H9 (cell line): ENCODE measurements at regions not wholly inside any gene's neighbourhood (a gene's known extent, or its start where the extent isn't known, plus 50 kb on each side); places are given as distances from the start of the nearest gene placed in this dataset.

Source experiments
- DNase-seq: peaks from one replicate; pipeline ENCODE4 v3.0.0-alpha.2; 2017
- H2AFZ ChIP-seq: one replicate; pipeline ENCODE4 v1.6.1; 2013; ENCODE audit warnings: mild to moderate bottlenecking, low read length, control low read depth, moderate library complexity
- H2AK5ac ChIP-seq: 2 replicates; pipeline ENCODE4 v1.6.1; 2013; ENCODE audit warnings: low read length, control low read depth, mixed read lengths; ENCODE audit not compliant: insufficient read length
- H2BK120ac ChIP-seq: one replicate; pipeline ENCODE4 v1.6.1; 2013; ENCODE audit warnings: low read depth, mild to moderate bottlenecking, low read length, control low read depth, inconsistent platforms; ENCODE audit not compliant: poor library complexity, severe bottlenecking
- H2BK12ac ChIP-seq: 2 replicates; pipeline ENCODE4 v1.6.1; 2013; ENCODE audit warnings: low read length, control low read depth, mixed read lengths, low read depth; ENCODE audit not compliant: insufficient read length
- H2BK15ac ChIP-seq: 2 replicates; pipeline ENCODE4 v1.6.1; 2013; ENCODE audit warnings: low read depth, low read length, control low read depth
- H2BK20ac ChIP-seq: one replicate; pipeline ENCODE4 v1.6.1; 2013; ENCODE audit warnings: low read depth, mild to moderate bottlenecking, low read length, control low read depth, inconsistent platforms; ENCODE audit not compliant: poor library complexity, severe bottlenecking
- H2BK5ac ChIP-seq: 2 replicates; pipeline ENCODE4 v1.6.1; 2013; ENCODE audit warnings: low read length, control low read depth, mixed read lengths; ENCODE audit not compliant: insufficient read length
- H3K14ac ChIP-seq: 2 replicates; pipeline ENCODE4 v1.6.1; 2013; ENCODE audit warnings: low read length, control low read depth; ENCODE audit not compliant: insufficient read depth
- H3K18ac ChIP-seq: 2 replicates; pipeline ENCODE4 v1.6.1; 2013; ENCODE audit warnings: low read depth, mild to moderate bottlenecking, mixed read lengths, low read length, control low read depth; ENCODE audit not compliant: insufficient read length
- H3K23ac ChIP-seq: 2 replicates; pipeline ENCODE4 v1.6.1; 2013; ENCODE audit warnings: low read length, control low read depth, mixed read lengths, low read depth; ENCODE audit not compliant: insufficient read length
- H3K23me2 ChIP-seq: 2 replicates; pipeline ENCODE4 v1.6.1; 2013; ENCODE audit warnings: low read depth, mild to moderate bottlenecking, mixed read lengths, low read length, control low read depth; ENCODE audit not compliant: insufficient read length, poor library complexity, severe bottlenecking
- H3K27ac ChIP-seq: 2 replicates; pipeline ENCODE4 v1.5.1; 2013; ENCODE audit warnings: low read length, control low read depth, mixed read lengths, low read depth; ENCODE audit not compliant: insufficient read length
- H3K27me3 ChIP-seq: 2 replicates; pipeline ENCODE4 v1.6.1; 2013; ENCODE audit warnings: low read length, control low read depth, inconsistent platforms; ENCODE audit not compliant: insufficient read depth
- H3K4ac ChIP-seq: 2 replicates; pipeline ENCODE4 v1.6.1; 2013; ENCODE audit warnings: low read depth, mild to moderate bottlenecking, control low read depth, inconsistent platforms, low read length, moderate library complexity
- H3K4me1 ChIP-seq: 2 replicates; pipeline ENCODE4 v1.6.1; 2013; ENCODE audit warnings: low read length, control low read depth, inconsistent platforms; ENCODE audit not compliant: insufficient read depth
- H3K4me2 ChIP-seq: 2 replicates; pipeline ENCODE4 v1.6.1; 2013; ENCODE audit warnings: low read length, control low read depth, mixed read lengths; ENCODE audit not compliant: insufficient read length, insufficient read depth
- H3K56ac ChIP-seq: 2 replicates; pipeline ENCODE4 v1.6.1; 2013; ENCODE audit warnings: low read depth, mild to moderate bottlenecking, mixed read lengths, low read length, control low read depth; ENCODE audit not compliant: insufficient read length
- H3K79me1 ChIP-seq: 2 replicates; pipeline ENCODE4 v1.6.1; 2013; ENCODE audit warnings: low read depth, mild to moderate bottlenecking, moderate library complexity, low read length, control low read depth, inconsistent platforms; ENCODE audit not compliant: insufficient read depth, poor library complexity, severe bottlenecking
- H3K79me2 ChIP-seq: 2 replicates; pipeline ENCODE4 v1.6.1; 2013; ENCODE audit warnings: low read length, control low read depth, inconsistent platforms; ENCODE audit not compliant: insufficient read depth
- H3K9ac ChIP-seq: 2 replicates; pipeline ENCODE4 v1.6.1; 2013; ENCODE audit warnings: low read length, control low read depth, mixed read lengths; ENCODE audit not compliant: insufficient read length; ENCODE audit errors: extremely low read depth
- H3K9me3 ChIP-seq: one replicate; pipeline ENCODE4 v1.6.1; 2013; ENCODE audit warnings: low read depth, low read length, inconsistent platforms; ENCODE audit not compliant: control insufficient read depth
- H3T11ph ChIP-seq: one replicate; pipeline ENCODE4 v1.6.1; 2013; ENCODE audit warnings: mild to moderate bottlenecking, low read length, control low read depth, inconsistent platforms
- H4K20me1 ChIP-seq: one replicate; pipeline ENCODE4 v1.6.1; 2013; ENCODE audit not compliant: control insufficient read depth, insufficient read length, insufficient read depth
- H4K5ac ChIP-seq: 2 replicates; pipeline ENCODE4 v1.6.1; 2013; ENCODE audit warnings: low read depth, mild to moderate bottlenecking, mixed read lengths, low read length, control low read depth; ENCODE audit not compliant: insufficient read length
- H4K8ac ChIP-seq: replicated peaks from 2 replicates; pipeline ENCODE4 v1.6.1; 2013; ENCODE audit warnings: low read length, control low read depth, mixed read lengths, low read depth; ENCODE audit not compliant: insufficient read length
- H4K91ac ChIP-seq: 2 replicates; pipeline ENCODE4 v1.6.1; 2013; ENCODE audit warnings: low read depth, mild to moderate bottlenecking, moderate library complexity, mixed read lengths, low read length, control low read depth; ENCODE audit not compliant: insufficient read length
- H3K27ac Mint-ChIP-seq, 3 experiments: 2 replicates in 2 of 3; 3 replicates in 1 of 3; pipeline ENCODE4 v1.8.0; 2020 to 2021; ENCODE audit warnings: mixed read lengths in 3 of 3, mild to moderate bottlenecking in 1 of 3, moderate library complexity in 1 of 3
- H3K27me3 Mint-ChIP-seq: 2 replicates; pipeline ENCODE4 v1.8.0; 2021; ENCODE audit warnings: low read depth, mild to moderate bottlenecking, moderate library complexity, mixed read lengths
- H3K36me3 Mint-ChIP-seq, 3 experiments: 2 replicates in 2 of 3; 3 replicates in 1 of 3; pipeline ENCODE4 v1.8.0; 2020 to 2021; ENCODE audit warnings: low read depth in 3 of 3, mixed read lengths in 3 of 3; ENCODE audit not compliant: insufficient read depth in 1 of 3
- H3K4me1 Mint-ChIP-seq, 2 experiments: 2 replicates each; pipeline ENCODE4 v1.8.0; 2020; ENCODE audit warnings: mixed read lengths in 2 of 2
- H3K4me3 Mint-ChIP-seq, 2 experiments: 2 replicates in 1 of 2; 3 replicates in 1 of 2; pipeline ENCODE4 v1.8.0; 2020 to 2021; ENCODE audit warnings: mild to moderate bottlenecking in 2 of 2, mixed read lengths in 2 of 2, moderate library complexity in 1 of 2
- H3K9me3 Mint-ChIP-seq, 2 experiments: 2 replicates in 1 of 2; 3 replicates in 1 of 2; pipeline ENCODE4 v1.8.0; 2020; ENCODE audit warnings: mild to moderate bottlenecking in 2 of 2, mixed read lengths in 2 of 2, moderate library complexity in 1 of 2
- CTCF ChIP-seq: fragments of 200-600 bp; sonication (generic); conservative IDR thresholded peaks from 3 replicates; pipeline ENCODE4 v1.8.0; 2021; ENCODE audit warnings: antibody characterized with exemption, mild to moderate bottlenecking
- WGBS: extraction: QIAGEN DNeasy Blood & Tissue Kit; methylation state at CpG from one replicate; pipeline ENCODE4 v1.1.7; 2013; ENCODE audit warnings: missing lambda C conversion rate, low lambda C conversion rate, mixed read lengths; ENCODE audit not compliant: insufficient read length; ENCODE audit errors: extremely low coverage; 5-methylcytosine and 5-hydroxymethylcytosine counted together

DNA sequence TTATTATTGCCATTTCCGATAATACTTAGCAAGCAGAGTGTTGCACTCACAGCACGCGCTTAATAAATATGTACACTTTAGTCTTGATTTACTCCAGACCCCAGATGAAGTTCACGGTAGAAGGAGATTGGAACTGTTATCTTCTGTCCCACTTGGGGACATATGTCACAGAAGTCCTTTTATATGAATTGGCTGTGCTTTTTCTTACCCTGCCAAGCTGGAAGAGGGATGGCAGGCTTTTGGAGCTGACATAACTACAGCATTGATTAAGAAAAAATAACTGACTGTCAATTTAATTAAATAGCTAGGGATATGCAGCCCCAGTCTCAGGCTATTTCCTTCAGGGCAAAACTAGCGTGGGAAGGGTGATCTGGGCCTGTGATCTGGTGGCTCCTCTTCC is 182.2 kb downstream of the SH2D4B start:
- H2BK20ac ChIP-seq: no peak overlapping the region
- no peaks in the 10 kb centered on the region for H3K4me1 ChIP-seq
- H3K14ac ChIP-seq: no peak overlapping the region
- no peak for TF ChIP-seq CTCF
- H3K79me1 ChIP-seq: no peaks in the 10 kb centered on the region
- Mint-ChIP-seq H3K4me1 (no peaks in the 10 kb centered on the region), H3K27ac (no peak overlapping the region), H3K27me3 (no peaks in the 10 kb centered on the region), H3K9me3 (peaks cover 0 to 5% of the 10 kb centered on the region in 2 experiments; a peak in 2 of 5 replicates), H3K4me3 (no peak overlapping the region), H3K36me3 (peaks cover 0 to 4% (median 4%) of the 10 kb centered on the region in 3 experiments; a peak in 2 of 7 replicates)
- no peak for DNase-seq
- H3K4me2 ChIP-seq: no peak overlapping the region
- H3K9me3 ChIP-seq: no peaks in the 10 kb centered on the region
- H3K79me2 ChIP-seq: no peaks in the 10 kb centered on the region
- no peak overlapping the region for H3K9ac ChIP-seq
- H2BK5ac ChIP-seq: no peak overlapping the region
- no peak overlapping the region for H4K8ac ChIP-seq
- H3K27ac ChIP-seq: no peak overlapping the region
- H3T11ph ChIP-seq: no peak overlapping the region
- H2BK15ac ChIP-seq: no peak overlapping the region
- no peak overlapping the region for H2BK12ac ChIP-seq
- H3K23ac ChIP-seq: no peak overlapping the region
- H4K91ac ChIP-seq: no peak overlapping the region
- H3K23me2 ChIP-seq: no peaks in the 10 kb centered on the region
- no peak overlapping the region for H2AK5ac ChIP-seq
- H3K56ac ChIP-seq: no peak overlapping the region
- no peak overlapping the region for H3K18ac ChIP-seq
- H3K4ac ChIP-seq: no peak overlapping the region
- H2BK120ac ChIP-seq: no peak overlapping the region
- H4K20me1 ChIP-seq: no peaks in the 10 kb centered on the region
- WGBS: no CpG with 5 or more reads among the region's 5 CpGs
- no peaks in the 10 kb centered on the region for H3K27me3 ChIP-seq
- no peak overlapping the region for H4K5ac ChIP-seq
- no peak overlapping the region for H2AFZ ChIP-seq
